GM19463 (cell line): ENCODE measurements at regions not wholly inside any gene's neighbourhood (a gene's known extent, or its start where the extent isn't known, plus 50 kb on each side); places are given as distances from the start of the nearest gene placed in this dataset.

Source experiments
- ATAC-seq: cut with Tn5 transposase; IDR thresholded peaks from one replicate; pipeline ENCODE4 v1.9.1; 2021; ENCODE audit warnings: mild to moderate bottlenecking, moderate library complexity; ENCODE audit not compliant: unreplicated experiment

GRCh38 chr20:39309458-39309857 is 347.3 kb downstream of the DHX35 start:
- ATAC-seq: no peak

DNA sequence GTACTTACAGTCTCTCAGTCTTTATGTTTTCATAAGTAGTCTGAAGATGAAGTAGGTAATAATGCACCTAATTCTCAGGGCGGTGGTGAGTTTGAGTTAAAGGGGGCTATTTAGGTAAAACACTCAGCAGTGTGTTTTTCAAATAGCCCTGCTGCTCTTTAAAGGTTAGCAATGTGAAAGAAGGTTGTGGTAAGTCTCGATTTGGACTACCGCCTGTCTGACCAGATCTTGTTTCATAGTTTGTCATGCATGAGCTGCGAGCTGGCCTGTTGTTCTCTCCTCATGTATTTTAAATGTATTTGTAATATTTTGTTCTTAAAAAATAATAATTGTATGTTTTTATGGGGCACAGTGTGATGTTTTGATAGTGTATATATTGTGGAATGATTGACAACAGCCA is 340.2 kb downstream of the DHX35 start:
- no peak for ATAC-seq

GRCh38 chr20:39299783-39300182 is 337.6 kb downstream of the DHX35 start:
- ATAC-seq: no peak

DNA sequence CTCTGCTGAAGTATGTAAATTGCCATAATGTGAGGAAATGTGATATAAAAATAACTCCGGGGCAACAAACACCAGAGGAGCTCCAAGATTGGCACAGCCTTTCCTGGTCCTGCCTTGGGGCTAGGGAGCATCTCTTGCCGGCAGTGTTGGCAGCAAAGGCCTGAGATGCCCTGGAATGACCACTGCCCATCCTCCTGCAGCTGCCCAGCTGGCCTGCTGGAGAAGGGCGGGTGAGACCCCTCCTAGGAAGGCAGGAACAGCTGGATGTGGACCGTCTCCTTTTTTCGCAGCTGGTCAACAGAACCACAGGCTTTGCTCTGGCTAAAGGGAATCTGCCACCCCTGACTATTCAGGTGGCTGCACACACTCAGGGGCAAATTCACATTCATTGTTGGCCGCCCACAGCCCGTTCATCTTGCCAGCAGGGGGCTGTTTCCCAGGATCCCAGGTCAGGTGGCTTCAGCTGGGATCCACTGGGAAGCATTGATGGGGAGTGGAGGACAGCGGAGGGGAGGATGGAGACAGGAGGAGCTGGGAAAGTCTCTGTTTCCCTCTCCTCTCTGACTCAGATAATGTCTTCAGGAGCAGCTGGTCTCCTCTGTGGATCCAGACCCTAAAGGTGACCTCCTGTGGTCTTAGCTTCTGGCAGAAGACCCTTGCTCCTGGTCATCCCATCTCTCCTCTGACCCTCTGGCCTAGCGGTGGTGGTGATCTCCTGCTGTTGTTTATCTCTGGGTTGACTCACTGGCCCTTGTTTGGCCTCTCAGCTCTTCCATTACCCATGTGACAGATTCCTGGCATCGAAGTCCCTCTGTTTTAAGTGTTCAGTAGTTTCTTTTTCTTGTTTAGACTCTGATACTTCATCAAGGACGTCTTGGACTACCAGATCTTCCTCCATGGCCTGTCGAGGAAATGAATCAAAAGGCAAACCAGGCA is 336.7 kb downstream of the DHX35 start:
- no peak for ATAC-seq

- no peak for ATAC-seq
Measured at GRCh38 chr20:39298121-39298520, 336.0 kb downstream of the DHX35 start.

- no peak for ATAC-seq
Measured at GRCh38 chr20:39295301-39295700, 333.2 kb downstream of the DHX35 start.

DNA sequence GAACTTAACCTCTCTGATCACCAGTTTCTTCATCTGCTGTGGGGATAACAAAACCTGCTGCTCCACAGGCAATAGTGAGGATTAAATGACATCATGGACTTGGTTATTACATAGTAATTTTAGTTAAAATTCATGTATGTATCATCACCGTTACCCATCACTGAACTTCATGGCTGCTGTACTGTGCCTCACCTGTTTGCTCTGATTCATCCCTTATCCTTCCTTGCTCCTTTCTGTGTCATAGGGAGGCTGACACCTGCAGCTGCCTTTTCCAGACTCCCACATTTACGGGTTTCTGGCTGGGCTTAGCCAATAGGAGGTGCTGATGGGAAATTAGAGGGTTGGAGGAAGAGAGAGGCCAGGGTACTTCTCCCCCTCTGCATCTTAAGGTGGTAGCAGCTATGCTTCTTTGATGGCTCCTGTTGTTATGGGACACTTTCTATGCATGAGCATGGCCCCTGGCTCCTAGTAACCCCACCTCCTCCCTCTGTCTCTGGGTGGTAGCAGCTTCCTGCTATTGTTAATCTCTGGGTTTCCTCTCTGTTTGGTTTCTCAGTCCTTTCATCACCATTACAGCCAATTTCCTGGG is 332.1 kb downstream of the DHX35 start:
- no peak for ATAC-seq

- no peak for ATAC-seq
Measured at GRCh38 chr20:39292193-39292736, 330.1 kb downstream of the DHX35 start.

DNA sequence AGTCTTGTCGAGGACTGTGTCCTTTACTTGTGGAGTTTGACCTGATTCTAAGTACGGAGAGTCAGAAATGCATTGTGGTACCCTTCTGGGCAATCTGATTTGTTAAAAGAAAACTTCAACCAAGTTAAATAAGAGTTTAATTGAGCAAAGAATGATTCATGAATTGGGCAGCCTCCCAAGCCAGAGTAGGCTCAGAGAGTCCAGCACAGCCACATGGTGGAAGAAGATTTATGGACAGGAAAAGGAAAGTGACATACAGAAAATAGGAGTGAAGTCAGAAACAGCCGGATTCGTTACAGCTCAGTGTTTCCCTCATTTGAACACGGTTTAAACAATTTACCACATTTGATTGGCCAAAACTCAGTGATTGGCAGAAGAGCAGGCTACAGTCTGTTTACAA is 329.2 kb downstream of the DHX35 start:
- no peak for ATAC-seq

- no peak for ATAC-seq
Measured at GRCh38 chr20:39290575-39290974, 328.4 kb downstream of the DHX35 start.

DNA sequence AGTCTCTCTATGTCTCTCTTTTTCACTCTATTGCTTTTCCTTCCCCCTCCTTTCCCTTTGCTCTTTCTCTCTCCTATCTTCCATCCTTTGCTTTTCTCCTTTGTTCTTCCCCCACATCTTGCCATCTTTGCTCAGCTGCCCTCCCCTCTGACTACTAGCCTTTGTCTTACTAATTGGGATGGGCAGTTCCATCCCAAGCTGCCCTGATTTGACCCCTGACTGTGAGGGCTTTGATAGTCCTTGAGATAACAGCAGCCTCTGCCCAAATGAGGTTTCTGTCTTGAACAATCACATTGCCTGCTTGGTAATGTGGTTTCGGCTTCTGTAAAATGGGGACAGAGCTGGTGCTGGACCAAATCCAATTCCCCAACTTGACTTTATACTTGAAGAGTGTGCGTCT is 327.7 kb downstream of the DHX35 start:
- ATAC-seq: no peak

DNA sequence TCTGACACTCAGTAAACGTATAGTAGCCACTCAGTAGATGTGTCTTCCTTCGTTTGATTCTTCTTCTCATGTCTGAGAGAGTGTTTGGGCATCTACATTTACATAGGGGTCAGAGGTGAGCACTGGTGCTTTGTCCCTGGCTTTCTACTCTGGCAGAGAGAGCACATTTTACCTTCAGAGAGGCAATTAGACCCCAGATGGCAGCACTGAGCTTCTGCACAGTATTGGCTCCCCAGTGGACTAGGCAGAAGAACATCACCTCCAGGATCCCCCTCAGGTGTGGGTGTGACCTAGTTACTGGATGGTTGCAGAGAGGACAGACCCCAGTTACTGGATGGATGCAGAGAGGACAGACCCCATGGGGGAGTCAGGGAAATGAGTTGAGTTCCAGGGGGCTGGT is 327.2 kb downstream of the DHX35 start:
- no peak for ATAC-seq

DNA sequence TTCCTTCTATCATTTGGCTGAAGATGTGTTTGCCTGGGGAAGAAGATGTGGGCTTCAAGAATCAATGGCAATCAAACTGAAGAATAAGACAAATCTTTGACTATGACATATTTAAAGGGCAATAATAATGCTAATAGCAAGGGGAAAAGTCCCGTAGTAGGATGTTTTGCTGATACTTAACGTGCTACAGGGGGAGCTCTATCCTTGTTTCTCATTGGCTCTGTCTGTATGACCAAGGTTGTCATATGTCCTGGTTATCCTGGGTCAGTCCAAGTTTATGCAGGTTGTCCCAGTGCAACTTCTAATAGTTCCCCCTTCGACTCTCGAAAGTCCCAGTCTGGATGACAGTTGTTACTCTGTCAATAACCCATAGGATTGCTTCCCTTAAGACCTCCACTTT is 321.3 kb downstream of the DHX35 start:
- no peak for ATAC-seq

DNA sequence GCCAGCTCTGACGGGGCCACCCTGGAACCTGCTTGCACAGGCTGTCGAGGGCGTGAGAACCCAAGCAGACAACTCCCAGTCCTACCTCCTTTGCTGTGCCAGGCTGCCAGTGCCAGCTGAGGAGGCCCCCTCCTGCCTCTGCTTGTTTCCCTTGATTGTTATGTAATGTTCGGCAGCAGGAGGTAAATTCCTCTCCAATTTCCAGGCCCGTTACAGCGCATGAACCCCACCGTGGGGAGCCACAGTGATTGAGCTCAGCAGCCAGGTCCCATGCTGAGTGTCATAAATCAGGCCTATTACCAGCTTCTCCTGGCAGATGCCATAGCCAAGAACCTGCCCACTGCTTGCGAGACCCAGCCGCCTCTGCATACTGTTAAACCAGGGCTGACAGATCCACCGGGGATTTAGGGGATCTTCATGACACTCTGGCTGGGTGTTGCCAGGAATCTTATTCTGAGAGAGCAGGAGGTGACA is 320.5 kb downstream of the DHX35 start:
- no peak for ATAC-seq

- no peak for ATAC-seq
Measured at GRCh38 chr20:39280875-39281274, 318.7 kb downstream of the DHX35 start.

DNA sequence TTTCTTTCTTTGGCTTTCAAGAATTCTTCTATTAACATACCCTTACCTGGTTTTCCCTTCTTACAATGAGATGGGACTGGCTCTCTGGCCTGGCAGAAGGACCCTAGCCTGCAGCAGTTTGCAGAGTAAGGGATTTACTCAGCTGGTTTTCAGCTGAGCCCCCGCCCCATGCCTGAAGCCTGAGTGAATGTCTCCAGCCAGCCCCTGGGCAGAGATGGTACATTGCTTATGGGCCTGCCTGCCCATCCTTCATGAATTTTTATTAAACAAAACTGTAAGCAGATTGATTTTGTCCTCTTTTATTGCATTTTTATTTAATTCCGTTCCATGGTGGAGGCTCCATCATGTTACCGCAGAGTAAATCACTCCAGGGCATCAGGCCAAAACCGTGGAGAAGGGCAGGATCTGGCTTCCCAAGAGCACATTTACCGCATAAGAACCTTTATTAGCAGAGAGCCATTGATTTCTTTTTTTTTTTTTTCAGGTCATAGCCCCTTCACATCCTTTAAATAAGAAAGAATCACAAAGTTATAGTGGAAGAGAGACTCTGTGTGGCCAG is 316.2 kb downstream of the DHX35 start:
- ATAC-seq: no peak

DNA sequence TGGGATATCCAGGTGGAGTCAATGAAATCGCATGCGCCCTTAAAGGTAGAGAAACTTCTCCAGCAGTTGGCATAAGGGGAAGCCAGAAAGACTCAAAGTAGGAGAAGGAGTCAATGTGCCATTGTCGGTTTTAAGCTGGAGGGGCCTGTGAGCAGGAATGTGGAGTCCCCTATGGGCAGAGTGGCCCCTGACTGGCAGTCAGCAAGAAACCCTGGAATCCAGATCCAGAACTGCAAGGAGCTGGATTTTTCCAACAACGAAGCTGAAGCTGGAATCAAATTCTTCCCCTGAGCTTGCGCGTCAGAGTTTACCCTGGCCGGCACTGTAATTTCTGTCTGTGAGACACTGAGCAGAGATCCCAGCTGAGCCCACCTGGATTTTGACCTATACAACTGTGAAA is 315.0 kb downstream of the DHX35 start:
- no peak for ATAC-seq

GRCh38 chr20:39270837-39271604 is 308.9 kb downstream of the DHX35 start:
- ATAC-seq: no peak

GRCh38 chr20:39269493-39270217 is 307.5 kb downstream of the DHX35 start:
- no peak for ATAC-seq

DNA sequence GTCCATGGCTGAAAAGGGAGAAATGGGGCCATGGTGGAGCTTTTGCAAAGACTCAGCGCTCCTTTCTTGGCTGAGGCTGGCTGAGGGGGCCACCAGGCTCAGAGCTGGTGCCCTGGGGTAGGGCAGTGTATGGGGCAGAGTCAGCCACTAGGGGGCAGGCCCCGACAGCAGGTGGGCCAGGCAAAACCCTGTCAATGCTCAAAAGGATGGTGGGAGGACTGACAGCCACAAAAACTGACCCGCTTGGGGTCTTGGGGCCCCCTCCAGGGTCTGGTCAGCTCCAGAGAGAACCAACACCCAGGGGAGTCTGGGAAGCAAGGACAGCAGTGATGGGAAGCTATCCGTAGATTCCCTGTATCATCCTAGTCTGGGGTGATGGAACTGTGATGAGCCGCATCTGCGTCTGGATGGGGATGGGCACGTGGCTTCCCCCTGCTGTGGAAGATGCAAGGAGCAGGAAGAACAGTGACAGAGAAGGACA is 306.9 kb downstream of the DHX35 start:
- no peak for ATAC-seq
